NCI-H2171 (cell line): ENCODE measurements at regions not wholly inside any gene's neighbourhood (a gene's known extent, or its start where the extent isn't known, plus 50 kb on each side); places are given as distances from the start of the nearest gene placed in this dataset.

Experiments
- DNase-seq: peaks from one replicate; lab custom pipeline; 2025; lab: John Stamatoyannopoulos, UW

GRCh38 chr3:64316971-64317370 lies 91.7 kb upstream of the PRICKLE2 start:
- no peak for DNase-seq

GRCh38 chr3:64311424-64312061 lies 86.3 kb upstream of the PRICKLE2 start:
- no peak for DNase-seq

GRCh38 chr3:64308931-64309330 lies 83.7 kb upstream of the PRICKLE2 start:
- no peak for DNase-seq

GRCh38 chr3:64306745-64307144 lies 81.5 kb upstream of the PRICKLE2 start:
- no peak for DNase-seq

- DNase-seq, result no peak
These were observed 80.5 kb upstream of the PRICKLE2 start for GRCh38 chr3:64305731-64306130.

GRCh38 chr3:64304828-64305410 lies 79.7 kb upstream of the PRICKLE2 start:
- DNase-seq, result no peak

- no peak for DNase-seq
These were observed 78.6 kb upstream of the PRICKLE2 start for GRCh38 chr3:64303881-64304280.

DNA sequence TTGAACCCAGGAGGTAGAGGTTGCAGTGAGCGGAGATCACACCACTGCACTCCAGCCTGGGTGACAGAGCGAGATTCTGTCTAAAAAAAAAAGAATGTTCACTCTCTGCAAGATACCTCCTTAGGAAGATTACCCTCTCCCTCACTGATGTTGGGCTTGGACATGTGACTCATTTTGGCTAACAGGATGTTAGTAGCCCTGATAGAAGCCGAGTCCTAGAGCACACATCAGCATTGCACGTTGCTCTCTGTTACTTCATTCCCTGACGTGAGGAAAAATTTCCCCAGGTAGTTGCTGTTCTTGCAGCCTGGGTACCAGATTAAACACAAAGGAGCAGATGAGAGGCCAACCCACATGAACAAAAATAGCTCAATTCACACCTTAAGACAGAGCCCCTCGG lies 78.1 kb upstream of the PRICKLE2 start:
- DNase-seq, result no peak

GRCh38 chr3:64301476-64301875 lies 76.2 kb upstream of the PRICKLE2 start:
- no peak for DNase-seq

GRCh38 chr3:64300790-64301423 lies 75.6 kb upstream of the PRICKLE2 start:
- DNase-seq, result no peak

DNA sequence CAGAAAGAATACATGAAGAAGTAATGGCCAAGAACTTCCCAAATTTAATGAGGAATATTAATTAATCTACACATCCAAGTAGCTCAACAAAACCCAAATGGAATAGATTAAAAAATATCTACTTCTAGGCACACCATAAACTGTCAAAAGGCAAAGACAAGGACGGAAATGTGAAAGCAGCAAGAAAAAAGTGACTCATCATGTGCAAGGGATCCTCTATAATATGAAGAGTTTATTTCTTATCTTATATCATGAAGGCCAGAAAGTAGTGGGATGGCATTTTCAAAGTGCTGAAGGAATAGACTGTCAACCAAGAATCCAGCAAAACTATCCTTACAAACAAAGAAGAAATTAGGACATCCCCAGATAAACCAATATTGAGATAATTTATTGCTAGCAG lies 73.9 kb upstream of the PRICKLE2 start:
- DNase-seq, result no peak

- DNase-seq, result no peak
These were observed 72.3 kb upstream of the PRICKLE2 start for GRCh38 chr3:64297563-64297962.

- DNase-seq, result no peak
These were observed 70.3 kb upstream of the PRICKLE2 start for GRCh38 chr3:64295594-64295993.

DNA sequence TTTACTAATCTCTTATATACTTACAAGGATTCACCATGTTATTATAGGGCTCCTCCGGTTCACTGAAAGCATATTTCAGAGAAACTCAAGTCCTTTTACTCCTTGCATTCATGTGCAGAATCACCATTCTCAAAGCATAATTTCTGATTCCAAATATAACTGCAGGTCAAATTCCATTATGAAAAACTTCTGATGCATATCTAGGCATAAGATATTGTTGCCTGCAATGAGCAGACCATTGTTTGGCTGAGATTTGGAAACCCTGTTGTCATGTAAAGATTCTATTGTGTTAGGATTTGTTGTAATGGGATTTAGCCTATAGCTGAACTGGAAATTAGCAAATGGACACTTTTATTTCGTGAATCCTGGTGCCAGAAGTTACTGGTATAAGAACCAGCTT lies 69.5 kb upstream of the PRICKLE2 start:
- no peak for DNase-seq

DNA sequence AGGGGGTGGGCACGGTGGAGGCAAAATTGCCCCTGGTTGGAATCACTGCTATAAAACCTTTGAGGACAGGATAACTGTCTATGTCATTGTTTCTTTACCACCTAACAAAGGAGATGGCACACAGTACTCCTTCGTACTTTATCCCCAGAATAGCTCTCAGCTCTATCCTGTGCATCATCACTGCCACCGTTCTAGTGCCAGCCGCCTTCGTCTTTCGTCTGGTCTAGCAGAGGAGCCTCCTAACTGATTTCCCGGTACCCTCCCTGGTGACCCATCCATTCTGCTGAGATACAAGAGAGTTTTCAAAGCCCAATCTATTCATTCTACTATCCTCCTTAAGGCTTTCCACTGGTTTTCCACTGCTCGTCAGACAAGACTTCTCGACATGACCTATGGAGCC lies 67.9 kb upstream of the PRICKLE2 start:
- DNase-seq, result no peak

- DNase-seq, result no peak
These were observed 66.7 kb upstream of the PRICKLE2 start for GRCh38 chr3:64291956-64292355.

DNA sequence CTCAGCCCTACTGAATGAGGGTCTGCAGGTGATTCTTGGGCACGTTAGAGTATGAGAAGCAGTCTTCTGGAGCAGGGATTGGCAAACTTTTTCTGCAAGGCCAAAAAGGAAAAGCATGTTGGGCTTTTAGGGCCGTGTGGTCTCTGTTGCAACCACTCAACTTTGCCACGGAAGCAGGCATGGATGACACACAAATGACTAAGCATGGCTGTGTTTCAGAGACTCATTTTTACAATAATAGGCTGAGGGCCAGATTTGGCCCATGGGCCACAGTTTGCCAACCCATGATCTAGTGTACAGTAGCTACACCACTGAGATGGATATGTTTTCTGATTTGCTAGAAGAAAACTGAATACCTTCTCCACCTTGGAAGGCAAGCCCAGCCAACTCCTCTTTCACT lies 66.1 kb upstream of the PRICKLE2 start:
- DNase-seq, result no peak

- DNase-seq, result no peak
These were observed 65.6 kb upstream of the PRICKLE2 start for GRCh38 chr3:64290864-64291263.

- DNase-seq, result no peak
These were observed 64.9 kb upstream of the PRICKLE2 start for GRCh38 chr3:64290161-64290560.

DNA sequence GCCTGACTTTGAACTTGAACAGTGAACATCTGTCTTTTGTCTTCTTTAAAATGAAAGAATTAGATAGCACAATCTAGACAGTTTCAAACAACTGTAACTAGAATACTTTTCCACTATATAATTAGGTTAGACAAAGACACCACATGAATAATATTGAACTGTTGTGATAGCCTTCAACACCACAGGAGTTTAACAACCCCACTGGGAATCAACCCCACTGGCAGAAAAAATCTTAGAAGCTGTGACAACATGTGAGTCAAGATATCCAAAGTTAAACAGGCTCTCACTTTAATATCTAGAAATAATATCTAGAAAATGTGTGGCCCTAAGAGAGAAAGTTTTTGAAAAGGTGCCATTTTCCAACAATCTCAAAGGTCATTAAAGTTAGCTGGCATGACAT lies 64.4 kb upstream of the PRICKLE2 start:
- DNase-seq, result no peak

- no peak for DNase-seq
These were observed 53.4 kb upstream of the PRICKLE2 start for GRCh38 chr3:64278625-64279024.

GRCh38 chr3:64276131-64276530 lies 50.9 kb upstream of the PRICKLE2 start:
- DNase-seq, result no peak
